Activated B cell treated with CpG ODN at 0.5 μM for 24 hours (primary cell): ENCODE measurements at regions not wholly inside any gene's neighbourhood (a gene's known extent, or its start where the extent isn't known, plus 50 kb on each side); places are given as distances from the start of the nearest gene placed in this dataset.
A peak's percentile ranks its signal among the peaks of the same experiment; 100 is the strongest.

Experiments used
- ATAC-seq: fragments of 200-7000 bp; cut with Tn5 transposase; one replicate; pipeline ENCODE4 v1.10.0; 2021; ENCODE audit warnings: low read depth, mild to moderate bottlenecking, moderate library complexity
- CTCF ChIA-PET: fragments of 350-600 bp; sonication (Branson Sonifier 250); formaldehyde crosslinking; loops from one replicate; lab custom pipeline; 2021; ENCODE audit warnings: antibody characterized with exemption; lab: Charles Lee
- POLR2A ChIA-PET: fragments of 350-600 bp; sonication (Branson Sonifier 250); formaldehyde crosslinking; loops from one replicate; lab custom pipeline; 2021; ENCODE audit warnings: antibody characterized with exemption; lab: Charles Lee
- DNase-seq: peaks from one replicate; pipeline ENCODE4 v3.0.0; 2022
- H3K27ac Mint-ChIP-seq: one replicate; pipeline ENCODE4 v1.8.0; 2020; ENCODE audit warnings: mixed read lengths
- H3K27me3 Mint-ChIP-seq: one replicate; pipeline ENCODE4 v1.8.0; 2021; ENCODE audit warnings: mixed read lengths
- H3K36me3 Mint-ChIP-seq: one replicate; pipeline ENCODE4 v1.8.0; 2021; ENCODE audit warnings: low read depth, mixed read lengths
- H3K4me1 Mint-ChIP-seq: one replicate; pipeline ENCODE4 v1.8.0; 2021; ENCODE audit warnings: mixed read lengths
- H3K4me3 Mint-ChIP-seq: one replicate; pipeline ENCODE4 v1.8.0; 2020; ENCODE audit warnings: mild to moderate bottlenecking, mixed read lengths
- H3K9me3 Mint-ChIP-seq: one replicate; pipeline ENCODE4 v1.8.0; 2020; ENCODE audit warnings: mixed read lengths
- intact Hi-C: fragments of 100-400 bp; cut with micrococcal nuclease; formaldehyde crosslinking; loops from one replicate; pipeline ENCODE4 v1.15.1; 2024
- TF ChIP-seq, protein P1 (sequence below): fragments of 200-600 bp; IDR thresholded peaks from one replicate; pipeline ENCODE4 v1.8.0; 2022; ENCODE audit warnings: antibody characterized with exemption, mild to moderate bottlenecking

DNA sequence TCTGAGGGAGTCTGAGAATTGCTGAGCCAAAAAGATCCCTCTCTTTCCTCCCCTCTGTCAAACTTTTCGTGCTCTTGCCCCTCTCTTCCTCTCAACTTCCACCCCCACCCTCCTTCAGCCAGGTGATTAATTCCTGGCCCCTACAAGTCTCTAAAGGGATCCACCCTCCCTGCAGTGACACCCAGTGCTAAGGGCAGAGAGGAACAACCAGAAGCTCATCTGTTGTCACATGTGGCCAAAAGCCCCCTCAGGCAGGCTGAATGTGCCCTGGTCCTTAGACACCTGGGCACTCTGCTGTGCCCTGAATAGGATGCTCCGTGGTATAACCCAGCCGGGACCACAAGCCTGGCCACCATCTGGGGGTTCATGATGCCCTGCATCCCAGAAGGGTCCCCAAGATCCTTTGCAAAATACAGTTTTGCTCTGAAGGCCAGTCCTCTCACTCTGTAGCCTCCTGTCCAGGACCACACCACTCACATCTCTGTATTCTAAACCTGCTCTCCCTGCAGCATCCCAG lies 234.4 kb downstream of the BCL11A start:
- ATAC-seq = no peak
- no peaks in the 10 kb centered on the region for H3K27me3 Mint-ChIP-seq
- DNase-seq = no peak
- intact Hi-C loops = loop anchor here (2.0 kb wide), 1 partner anchor 94 kb away; no protein-coding TSS in a partner anchor
- H3K4me1 Mint-ChIP-seq = peaks cover 74% of the 10 kb centered on the region
- ChIA-PET POLR2A (interaction anchor here (0.6 to 2.5 kb wide), 6 partner anchors 18 to 1218 kb away, joined by 3 to 11 read pairs (median 3); no protein-coding TSS in a partner anchor), CTCF (interaction anchor here (1.0 kb wide), 1 partner anchor 36 kb away, joined by 4 read pairs; no protein-coding TSS in a partner anchor)
- TF ChIP-seq, protein P1, sequence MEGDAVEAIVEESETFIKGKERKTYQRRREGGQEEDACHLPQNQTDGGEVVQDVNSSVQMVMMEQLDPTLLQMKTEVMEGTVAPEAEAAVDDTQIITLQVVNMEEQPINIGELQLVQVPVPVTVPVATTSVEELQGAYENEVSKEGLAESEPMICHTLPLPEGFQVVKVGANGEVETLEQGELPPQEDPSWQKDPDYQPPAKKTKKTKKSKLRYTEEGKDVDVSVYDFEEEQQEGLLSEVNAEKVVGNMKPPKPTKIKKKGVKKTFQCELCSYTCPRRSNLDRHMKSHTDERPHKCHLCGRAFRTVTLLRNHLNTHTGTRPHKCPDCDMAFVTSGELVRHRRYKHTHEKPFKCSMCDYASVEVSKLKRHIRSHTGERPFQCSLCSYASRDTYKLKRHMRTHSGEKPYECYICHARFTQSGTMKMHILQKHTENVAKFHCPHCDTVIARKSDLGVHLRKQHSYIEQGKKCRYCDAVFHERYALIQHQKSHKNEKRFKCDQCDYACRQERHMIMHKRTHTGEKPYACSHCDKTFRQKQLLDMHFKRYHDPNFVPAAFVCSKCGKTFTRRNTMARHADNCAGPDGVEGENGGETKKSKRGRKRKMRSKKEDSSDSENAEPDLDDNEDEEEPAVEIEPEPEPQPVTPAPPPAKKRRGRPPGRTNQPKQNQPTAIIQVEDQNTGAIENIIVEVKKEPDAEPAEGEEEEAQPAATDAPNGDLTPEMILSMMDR = no peak
- peak overlapping the region; percentile 55 for H3K4me3 Mint-ChIP-seq
- peak overlapping the region; percentile 82 for H3K27ac Mint-ChIP-seq
- no peaks in the 10 kb centered on the region for H3K9me3 Mint-ChIP-seq
- no peaks in the 10 kb centered on the region for H3K36me3 Mint-ChIP-seq

DNA sequence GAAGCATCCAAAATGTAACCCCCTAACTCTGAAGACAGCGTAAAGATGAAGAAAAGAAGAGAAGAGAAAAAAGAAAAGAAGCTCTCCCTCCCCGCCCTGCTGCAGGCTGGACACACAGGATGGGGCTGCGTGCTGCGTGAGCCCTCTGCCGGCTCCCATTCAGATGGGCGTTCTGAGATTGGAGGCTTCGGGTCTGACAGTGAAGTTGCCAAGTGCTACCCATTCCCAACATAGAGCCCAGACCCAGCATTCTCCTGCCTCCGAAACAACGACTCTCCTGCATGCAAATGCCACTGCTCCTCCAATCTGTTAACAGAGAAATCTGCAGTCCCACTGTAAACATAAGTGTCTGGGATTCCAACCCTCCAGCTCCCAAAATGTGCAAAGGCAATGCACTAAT lies 234.9 kb downstream of the BCL11A start:
- Mint-ChIP-seq H3K36me3 (no peaks in the 10 kb centered on the region), H3K4me1 (peaks cover 75% of the 10 kb centered on the region), H3K9me3 (no peaks in the 10 kb centered on the region), H3K4me3 (no peak overlapping the region), H3K27me3 (no peaks in the 10 kb centered on the region), H3K27ac (peak overlapping the region; percentile 82)
- DNase-seq (no peak), ATAC-seq (no peak)
- TF ChIP-seq, protein P1 = no peak
- CTCF ChIA-PET = interaction anchor here (1.0 kb wide), 1 partner anchor 36 kb away, joined by 4 read pairs; no protein-coding TSS in a partner anchor
- POLR2A ChIA-PET = interaction anchor here (1.0 to 2.5 kb wide), 6 partner anchors 19 to 232 kb away, joined by 3 to 11 read pairs (median 4); no protein-coding TSS in a partner anchor
- intact Hi-C loops = loop anchor here (1.0 to 2.0 kb wide), 3 partner anchors 9 to 94 kb away; no protein-coding TSS in a partner anchor

DNA sequence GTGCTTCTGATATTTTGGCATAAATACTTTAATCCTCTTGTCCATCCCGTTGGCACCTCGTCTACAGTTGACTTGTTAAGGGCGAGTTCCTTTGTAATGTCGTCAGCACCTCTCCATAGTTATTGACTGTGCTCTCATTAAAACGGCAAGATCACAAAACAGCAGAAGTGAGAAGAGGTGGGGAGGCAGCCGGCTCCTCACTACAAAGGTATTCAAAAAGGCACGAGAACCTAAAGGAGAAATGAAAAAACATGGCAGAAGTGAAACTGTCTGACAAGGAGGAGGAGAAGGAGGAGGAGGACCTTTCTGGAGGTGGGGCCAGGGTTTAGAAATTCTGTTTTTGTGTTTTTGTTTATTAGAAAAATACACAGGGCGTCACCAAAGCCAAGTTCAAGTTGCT lies 235.6 kb downstream of the BCL11A start:
- TF ChIP-seq, protein P1 = no peak

DNA sequence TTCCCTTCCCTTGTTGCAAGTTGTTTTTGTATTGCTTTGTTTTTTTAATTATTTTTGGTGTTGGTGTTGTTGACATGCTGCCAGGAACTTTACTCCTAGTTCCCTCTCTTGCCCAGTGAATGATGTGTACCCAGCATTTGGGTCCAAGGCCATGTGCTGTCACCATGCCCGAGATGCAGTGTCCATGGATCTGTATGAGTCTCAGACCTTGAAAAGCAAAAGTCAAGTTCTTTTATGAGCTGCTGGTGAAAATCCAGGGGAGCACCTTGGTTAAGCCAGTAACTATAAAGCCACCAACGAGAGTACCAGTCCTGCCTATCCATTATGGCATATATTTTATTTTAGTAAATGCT lies 236.4 kb downstream of the BCL11A start:
- ATAC-seq (no peak), DNase-seq (no peak)
- TF ChIP-seq, protein P1 = no peak
- ChIA-PET CTCF (interaction anchor here (1.0 kb wide), 1 partner anchor 233 kb away, joined by 3 read pairs; no protein-coding TSS in a partner anchor), POLR2A (interaction anchor here (0.6 to 2.5 kb wide), 6 partner anchors 20 to 1125 kb away, joined by 3 to 11 read pairs (median 6); no protein-coding TSS in a partner anchor)
- Mint-ChIP-seq H3K9me3 (no peaks in the 10 kb centered on the region), H3K27me3 (no peaks in the 10 kb centered on the region), H3K27ac (peak overlapping the region; percentile 82), H3K4me3 (peak overlapping the region; percentile 59), H3K4me1 (peaks cover 88% of the 10 kb centered on the region), H3K36me3 (no peaks in the 10 kb centered on the region)
- intact Hi-C loops = loop anchor here (2.0 kb wide), 1 partner anchor 234 kb away; no protein-coding TSS in a partner anchor

More for the DNA sequence above, 235.6 kb downstream of the BCL11A start:
- H3K9me3 Mint-ChIP-seq = no peaks in the 10 kb centered on the region
- no peaks in the 10 kb centered on the region for H3K27me3 Mint-ChIP-seq
- peaks cover 82% of the 10 kb centered on the region for H3K4me1 Mint-ChIP-seq
- ChIA-PET POLR2A (interaction anchor here (0.7 to 2.5 kb wide), 5 partner anchors 33 to 238 kb away, joined by 3 to 11 read pairs (median 5); no protein-coding TSS in a partner anchor), CTCF (interaction anchor here (1.0 kb wide), 1 partner anchor 232 kb away, joined by 3 read pairs; no protein-coding TSS in a partner anchor)
- ATAC-seq = peak; percentile 85
- no peaks in the 10 kb centered on the region for H3K36me3 Mint-ChIP-seq
- DNase-seq = no peak
- H3K27ac Mint-ChIP-seq = peak overlapping the region; percentile 82
- peak overlapping the region; percentile 59 for H3K4me3 Mint-ChIP-seq
- intact Hi-C loops = loop anchor here (1.0 to 2.0 kb wide), 4 partner anchors 9 to 233 kb away; no protein-coding TSS in a partner anchor
